ENCODE measurements at regions not wholly inside any gene's neighbourhood (a gene's known extent, or its start where the extent isn't known, plus 50 kb on each side); places are given as distances from the start of the nearest gene placed in this dataset.

DNA sequence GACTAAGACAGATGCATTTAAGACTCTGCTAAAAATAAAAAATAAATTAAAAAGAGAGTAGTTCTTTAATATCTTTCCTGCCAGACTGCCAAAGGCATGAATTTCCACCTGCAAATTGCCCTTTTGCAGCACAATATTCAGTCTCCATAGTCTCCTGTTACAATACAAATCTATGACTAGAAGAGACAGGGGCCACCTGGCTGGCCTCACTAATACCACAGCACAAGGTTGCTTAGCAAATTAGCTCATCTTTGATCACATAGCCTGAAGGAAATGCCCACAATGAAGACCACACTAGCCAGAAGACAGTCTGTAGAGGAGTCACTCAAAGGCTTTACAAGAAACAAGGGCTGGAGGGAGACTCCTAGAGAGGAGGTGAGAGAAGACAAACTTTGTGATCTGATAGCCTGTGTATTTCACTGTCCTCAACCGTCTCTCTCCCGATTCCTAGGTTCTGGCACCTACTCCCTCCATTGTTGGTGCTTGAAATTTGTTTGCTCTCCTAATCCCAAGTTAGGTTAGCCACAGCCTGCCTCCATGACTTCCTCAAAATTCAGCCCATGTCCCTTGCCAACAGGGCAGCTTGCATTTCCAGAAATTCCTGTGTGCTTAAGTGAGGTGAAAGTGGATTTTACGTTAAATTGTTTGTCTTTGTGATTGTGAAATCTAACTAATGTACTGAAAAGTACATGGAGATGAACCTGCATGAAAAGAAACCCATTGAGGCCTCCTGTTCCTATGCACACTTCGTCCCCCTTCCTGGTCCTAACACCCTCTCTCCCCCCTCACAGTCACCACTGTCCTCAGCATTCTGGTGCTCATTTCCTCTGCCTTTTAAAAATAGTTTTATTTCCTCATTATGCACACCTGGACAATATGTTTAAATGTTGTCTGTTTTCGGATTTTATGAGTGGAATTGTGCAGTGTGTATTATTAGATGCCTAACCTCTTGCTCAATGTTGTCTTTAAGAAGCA, 88.7 kb upstream of the PLXNC1 start:
- Histone ChIP-seq H3K27me3 (no peaks in the 10 kb centered on the region), H3K4me1 (peaks cover 0 to 6% (median 3%) of the 10 kb centered on the region in 4 donors), H3K9me3 (no peaks in the 10 kb centered on the region), H3K36me3 (no peaks in the 10 kb centered on the region), H3K27ac (no peak overlapping the region), H3K4me3 (no peak overlapping the region)
- DNase-seq: no peak
- TF ChIP-seq POLR2A (IDR thresholded peaks at IDR 0.05): peak in 1 of 2 donors; percentile 10
- TF ChIP-seq, protein P1, sequence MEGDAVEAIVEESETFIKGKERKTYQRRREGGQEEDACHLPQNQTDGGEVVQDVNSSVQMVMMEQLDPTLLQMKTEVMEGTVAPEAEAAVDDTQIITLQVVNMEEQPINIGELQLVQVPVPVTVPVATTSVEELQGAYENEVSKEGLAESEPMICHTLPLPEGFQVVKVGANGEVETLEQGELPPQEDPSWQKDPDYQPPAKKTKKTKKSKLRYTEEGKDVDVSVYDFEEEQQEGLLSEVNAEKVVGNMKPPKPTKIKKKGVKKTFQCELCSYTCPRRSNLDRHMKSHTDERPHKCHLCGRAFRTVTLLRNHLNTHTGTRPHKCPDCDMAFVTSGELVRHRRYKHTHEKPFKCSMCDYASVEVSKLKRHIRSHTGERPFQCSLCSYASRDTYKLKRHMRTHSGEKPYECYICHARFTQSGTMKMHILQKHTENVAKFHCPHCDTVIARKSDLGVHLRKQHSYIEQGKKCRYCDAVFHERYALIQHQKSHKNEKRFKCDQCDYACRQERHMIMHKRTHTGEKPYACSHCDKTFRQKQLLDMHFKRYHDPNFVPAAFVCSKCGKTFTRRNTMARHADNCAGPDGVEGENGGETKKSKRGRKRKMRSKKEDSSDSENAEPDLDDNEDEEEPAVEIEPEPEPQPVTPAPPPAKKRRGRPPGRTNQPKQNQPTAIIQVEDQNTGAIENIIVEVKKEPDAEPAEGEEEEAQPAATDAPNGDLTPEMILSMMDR (IDR thresholded peaks at IDR 0.05): no peak

DNA sequence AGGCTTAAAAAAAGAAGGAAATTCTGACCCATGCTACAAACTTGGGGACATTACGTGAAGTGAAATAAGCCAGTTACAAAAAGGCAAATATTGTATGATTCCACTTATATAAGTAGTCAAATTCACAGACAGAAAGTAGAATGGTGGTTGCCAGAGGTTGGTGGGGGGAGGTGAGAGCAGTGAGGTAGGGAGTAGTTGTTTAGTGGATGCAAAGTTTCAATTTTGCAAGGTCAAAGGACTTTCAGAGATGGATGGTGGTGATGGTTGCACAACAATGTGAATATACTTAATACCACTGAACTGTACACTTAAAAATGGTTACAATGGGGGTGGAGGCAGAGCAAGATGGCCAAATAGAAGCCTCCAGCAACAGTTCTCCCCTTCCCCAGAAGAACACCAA, 86.2 kb upstream of the PLXNC1 start:
- no peaks in the 10 kb centered on the region for H3K36me3 ChIP-seq
- no peak for DNase-seq
- no peaks in the 10 kb centered on the region for H3K27me3 ChIP-seq
- no peak overlapping the region for H3K4me3 ChIP-seq
- peak overlapping the region in 2 of 4 donors; percentile 60 to 90 for H3K27ac ChIP-seq
- no peak for TF ChIP-seq POLR2A (IDR thresholded peaks at IDR 0.05)
- TF ChIP-seq, protein P1 (IDR thresholded peaks at IDR 0.05): no peak
- H3K4me1 ChIP-seq: peaks cover 0 to 6% (median 3%) of the 10 kb centered on the region in 4 donors
- no peaks in the 10 kb centered on the region for H3K9me3 ChIP-seq

DNA sequence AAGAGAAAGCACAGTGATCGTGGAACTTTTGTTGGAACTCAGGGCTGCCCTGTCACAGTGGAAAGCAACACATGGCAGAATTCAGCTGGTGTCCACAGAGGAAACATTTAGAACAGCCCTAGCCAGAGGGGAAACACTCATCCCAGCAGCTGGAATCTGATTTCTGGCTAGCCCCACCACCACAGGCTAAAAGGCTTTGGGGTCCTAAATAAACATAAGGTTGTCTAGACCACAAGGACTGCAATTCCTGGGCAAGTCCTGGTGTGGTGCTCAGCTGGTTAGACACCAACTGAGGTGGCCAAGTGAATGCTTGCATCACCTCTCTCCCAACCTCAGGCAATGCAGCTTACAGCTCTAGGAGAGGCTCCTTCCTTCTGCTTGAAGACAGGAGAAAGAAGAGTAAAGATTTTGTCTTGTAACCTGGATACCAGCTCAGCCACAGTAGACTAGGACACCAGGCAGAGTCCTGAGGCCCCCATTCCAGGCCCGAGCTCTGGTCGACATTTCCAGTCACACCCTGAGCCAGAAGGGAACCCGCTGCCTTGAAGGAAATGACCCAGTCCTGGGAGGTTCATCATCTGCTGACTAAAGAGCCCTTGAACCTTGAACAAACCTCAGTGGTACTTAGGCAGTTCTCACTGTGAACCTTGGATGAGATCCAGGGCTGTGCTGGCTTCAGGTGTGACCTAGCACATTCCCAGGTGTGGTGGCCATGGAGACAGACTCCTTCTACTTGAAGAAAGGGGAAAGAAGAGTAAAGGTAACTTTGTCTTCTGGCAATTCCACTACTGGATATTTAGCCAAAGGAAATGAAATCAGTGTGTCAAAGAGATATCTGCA, 85.4 kb upstream of the PLXNC1 start:
- no peaks in the 10 kb centered on the region for H3K9me3 ChIP-seq
- peaks cover 0 to 6% (median 3%) of the 10 kb centered on the region in 4 donors for H3K4me1 ChIP-seq
- TF ChIP-seq, protein P1 (IDR thresholded peaks at IDR 0.05): no peak
- peak in 1 of 2 donors; percentile 46 for TF ChIP-seq POLR2A (IDR thresholded peaks at IDR 0.05)
- DNase-seq: peak in 2 of 3 donors; percentile 71 to 88
- H3K36me3 ChIP-seq: no peaks in the 10 kb centered on the region
- H3K27ac ChIP-seq: peak overlapping the region in 3 of 4 donors; percentile 60 to 90 (median 62)
- no peak overlapping the region for H3K4me3 ChIP-seq
- H3K27me3 ChIP-seq: no peaks in the 10 kb centered on the region

DNA sequence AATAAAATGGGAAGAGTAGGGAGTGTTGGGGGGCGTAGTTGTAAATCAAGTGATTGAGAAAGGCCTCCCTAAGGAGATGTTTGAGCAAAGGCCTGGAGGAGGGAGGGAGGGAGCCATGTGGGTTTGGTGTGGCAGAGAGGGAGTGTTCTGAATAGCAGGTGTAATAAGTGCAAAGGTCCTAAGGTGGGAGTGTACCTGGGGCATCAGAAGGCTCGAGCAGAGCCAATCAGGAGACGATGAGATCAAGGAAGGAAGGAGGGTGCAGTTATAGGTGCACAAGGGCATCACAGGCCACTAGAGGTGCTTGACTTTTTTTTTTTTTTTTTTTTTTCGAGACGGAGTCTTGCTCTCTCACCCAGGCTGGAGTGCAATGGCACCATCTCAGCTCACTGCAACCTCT, 77.9 kb upstream of the PLXNC1 start:
- no peaks in the 10 kb centered on the region for H3K27me3 ChIP-seq
- H3K36me3 ChIP-seq: no peaks in the 10 kb centered on the region
- H3K4me3 ChIP-seq: no peak overlapping the region
- H3K4me1 ChIP-seq: peaks cover 0 to 6% (median 0%) of the 10 kb centered on the region in 4 donors
- peak in 2 of 3 donors; percentile 62 to 80 for DNase-seq
- H3K27ac ChIP-seq: peak overlapping the region in 3 of 4 donors; percentile 42 to 87 (median 65)
- no peaks in the 10 kb centered on the region for H3K9me3 ChIP-seq
- no peak for TF ChIP-seq POLR2A (IDR thresholded peaks at IDR 0.05)
- TF ChIP-seq, protein P1 (IDR thresholded peaks at IDR 0.05): peak in 1 of 6 experiments; percentile 25

DNA sequence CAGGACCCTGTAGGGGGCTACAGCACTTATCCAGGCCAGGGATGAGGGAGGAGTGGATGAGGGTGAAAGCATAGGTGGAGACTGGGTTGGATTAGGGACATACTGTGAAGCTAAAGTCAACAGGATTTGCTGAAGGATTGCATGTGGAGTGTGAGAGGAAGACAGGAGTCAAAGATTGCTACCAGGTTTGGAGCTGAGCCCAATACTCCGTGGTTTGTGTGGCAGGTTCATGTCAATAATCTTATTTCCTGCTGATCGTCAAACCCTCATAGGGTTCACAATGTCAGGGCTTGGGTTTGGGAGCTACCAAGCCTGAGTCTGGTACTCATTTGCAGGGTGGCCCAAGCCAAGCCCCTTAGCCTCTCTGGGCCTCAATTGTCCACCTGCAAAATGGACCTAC, 77.1 kb upstream of the PLXNC1 start:
- H3K27ac ChIP-seq: peak overlapping the region in 3 of 4 donors; percentile 42 to 87 (median 65)
- TF ChIP-seq, protein P1 (IDR thresholded peaks at IDR 0.05): no peak
- no peak for TF ChIP-seq POLR2A (IDR thresholded peaks at IDR 0.05)
- H3K27me3 ChIP-seq: no peaks in the 10 kb centered on the region
- no peaks in the 10 kb centered on the region for H3K9me3 ChIP-seq
- no peaks in the 10 kb centered on the region for H3K36me3 ChIP-seq
- no peak overlapping the region for H3K4me3 ChIP-seq
- DNase-seq: no peak
- H3K4me1 ChIP-seq: peaks cover 0 to 6% (median 0%) of the 10 kb centered on the region in 4 donors

All from Peyer's patch (tissue), 4 donors.